GM23338 (cell line): ENCODE measurements at regions not wholly inside any gene's neighbourhood (a gene's known extent, or its start where the extent isn't known, plus 50 kb on each side); places are given as distances from the start of the nearest gene placed in this dataset.

ENCODE experiments used
- ATAC-seq: fragments of 200-7000 bp; cut with Tn5 transposase; 3 replicates; pipeline ENCODE4 v1.9.1; 2020
- DNase-seq: peaks from one replicate; pipeline ENCODE4 v3.0.0-alpha.2; 2015; ENCODE audit warnings: low spot score
- H2AFZ ChIP-seq: fragments of 200-600 bp; sonication (generic); 2 replicates; pipeline ENCODE4 v1.8.0; 2016; ENCODE audit warnings: antibody characterized with exemption, mild to moderate bottlenecking, moderate library complexity
- H3F3A ChIP-seq: fragments of 200-600 bp; sonication (generic); replicated peaks from 2 replicates; pipeline ENCODE4 v1.8.0; 2017; ENCODE audit warnings: antibody characterized with exemption, mixed run types, low read depth
- H3K27ac ChIP-seq: fragments of 200-600 bp; sonication (generic); 2 replicates; pipeline ENCODE4 v1.6.1; 2016; ENCODE audit warnings: low read depth
- H3K27me3 ChIP-seq: fragments of 200-600 bp; sonication (generic); 2 replicates; pipeline ENCODE4 v1.8.0; 2016; ENCODE audit warnings: mild to moderate bottlenecking, mixed run types, moderate library complexity; ENCODE audit not compliant: insufficient read depth
- H3K36me3 ChIP-seq: fragments of 200-600 bp; sonication (generic); 2 replicates; pipeline ENCODE4 v1.8.0; 2016; ENCODE audit warnings: mild to moderate bottlenecking; ENCODE audit not compliant: insufficient read depth
- H3K4me1 ChIP-seq: fragments of 200-600 bp; sonication (generic); 2 replicates; pipeline ENCODE4 v1.8.0; 2016; ENCODE audit warnings: mild to moderate bottlenecking, moderate library complexity; ENCODE audit not compliant: insufficient read depth
- H3K4me2 ChIP-seq: fragments of 200-600 bp; sonication (generic); 2 replicates; pipeline ENCODE4 v1.7.1; 2017; ENCODE audit warnings: mixed run types
- H3K4me3 ChIP-seq: fragments of 200-600 bp; sonication (generic); 2 replicates; pipeline ENCODE4 v1.6.1; 2016; ENCODE audit warnings: mixed run types
- H3K79me2 ChIP-seq: fragments of 200-600 bp; sonication (generic); replicated peaks from 2 replicates; pipeline ENCODE4 v1.8.0; 2017; ENCODE audit warnings: mild to moderate bottlenecking; ENCODE audit not compliant: insufficient read depth
- H3K9me2 ChIP-seq: fragments of 200-600 bp; sonication (generic); 2 replicates; pipeline ENCODE4 v1.8.0; 2017; ENCODE audit not compliant: insufficient read depth
- H4K20me1 ChIP-seq: fragments of 200-600 bp; sonication (generic); replicated peaks from 2 replicates; pipeline ENCODE4 v1.8.0; 2017; ENCODE audit warnings: mild to moderate bottlenecking; ENCODE audit not compliant: insufficient read depth
- H3K27ac Mint-ChIP-seq: 2 replicates; pipeline ENCODE4 v1.8.0; 2020; ENCODE audit warnings: inconsistent platforms, mild to moderate bottlenecking, moderate library complexity, mixed read lengths
- H3K27me3 Mint-ChIP-seq: 3 replicates; pipeline ENCODE4 v1.8.0; 2022; ENCODE audit warnings: low read depth, mild to moderate bottlenecking, moderate library complexity, mixed read lengths, inconsistent platforms; ENCODE audit not compliant: insufficient read depth, poor library complexity
- H3K36me3 Mint-ChIP-seq: 3 replicates; pipeline ENCODE4 v1.8.0; 2021; ENCODE audit warnings: low read depth, mild to moderate bottlenecking, inconsistent platforms, moderate library complexity, mixed read lengths
- H3K4me1 Mint-ChIP-seq: 3 replicates; pipeline ENCODE4 v1.8.0; 2020; ENCODE audit warnings: mild to moderate bottlenecking, inconsistent platforms, mixed read lengths
- H3K4me3 Mint-ChIP-seq: 3 replicates; pipeline ENCODE4 v1.8.0; 2021; ENCODE audit warnings: moderate library complexity, mild to moderate bottlenecking, inconsistent platforms, mixed read lengths
- H3K9me3 Mint-ChIP-seq: 3 replicates; pipeline ENCODE4 v1.8.0; 2020; ENCODE audit warnings: moderate library complexity, mild to moderate bottlenecking, inconsistent platforms, mixed read lengths
- STAT1 ChIP-seq: IDR thresholded peaks from one replicate; pipeline ENCODE4 v1.6.1; 2016; ENCODE audit warnings: antibody characterized with exemption; ENCODE audit not compliant: unreplicated experiment
- ZNF114 ChIP-seq: fragments of 250-450 bp; sonication (Bioruptor Pico); IDR thresholded peaks from 2 replicates; pipeline ENCODE4 v1.5.0; 2020; ENCODE audit warnings: mild to moderate bottlenecking, moderate library complexity
- ZNF331 ChIP-seq: fragments of 250-450 bp; sonication (Bioruptor Pico); IDR thresholded peaks from 2 replicates; pipeline ENCODE4 v1.5.0; 2020; ENCODE audit warnings: low read depth, mild to moderate bottlenecking, moderate library complexity
- TF ChIP-seq, protein P1 (sequence below): IDR thresholded peaks from 2 replicates; pipeline ENCODE4 v1.6.1; 2016; ENCODE audit warnings: antibody characterized with exemption
- TF ChIP-seq, protein P2 (sequence below): IDR thresholded peaks from one replicate; pipeline ENCODE4 v1.6.1; 2018; ENCODE audit warnings: antibody characterized with exemption; ENCODE audit not compliant: unreplicated experiment
- TF ChIP-seq, protein P3 (sequence below), 2 experiments: fragments of 200-600 bp in 1 of 2; sonication (generic) in 1 of 2; conservative IDR thresholded peaks; 2 replicates each; pipeline versions ENCODE4 v1.5.1 to v1.6.1; 2016 to 2017; ENCODE audit warnings: antibody characterized with exemption in 2 of 2, low read depth in 2 of 2, mild to moderate bottlenecking in 2 of 2, moderate library complexity in 1 of 2
- TF ChIP-seq, protein P4 (sequence below): fragments of 250-450 bp; sonication (Bioruptor Pico); IDR thresholded peaks from 2 replicates; pipeline ENCODE4 v1.5.0; 2020; ENCODE audit warnings: mild to moderate bottlenecking, moderate library complexity

DNA sequence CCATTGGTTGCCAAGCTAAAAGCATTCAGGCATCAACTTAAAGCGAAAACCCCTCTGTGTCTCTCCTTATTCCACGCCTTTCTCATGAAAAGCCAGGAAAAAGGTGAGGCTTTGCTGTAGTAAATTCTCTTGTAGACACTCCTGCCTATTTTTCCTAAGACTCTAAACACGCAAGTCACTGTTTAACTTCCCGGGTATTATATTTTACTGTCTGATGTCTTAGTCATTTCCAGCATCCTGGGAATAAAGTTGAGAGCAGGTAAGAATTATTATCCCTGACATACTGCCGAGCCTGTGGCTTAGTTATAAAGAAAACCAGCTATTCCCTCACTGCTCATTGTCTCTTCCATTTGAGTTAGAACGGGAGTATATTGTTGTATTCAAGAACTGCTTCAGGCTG is 112.4 kb upstream of the GATA6 start:
- H3K27ac Mint-ChIP-seq, result no peak overlapping the region
- H3K4me3 ChIP-seq, result no peak overlapping the region
- H3K79me2 ChIP-seq, result no peaks in the 10 kb centered on the region
- no peaks in the 10 kb centered on the region; the same call in 1 of the 2 replicates for H3K4me1 ChIP-seq
- DNase-seq, result no peak
- H3K36me3 ChIP-seq, result no peaks in the 10 kb centered on the region
- no peaks in the 10 kb centered on the region for H3F3A ChIP-seq
- H3K27me3 ChIP-seq, result no peaks in the 10 kb centered on the region
- H3K27ac ChIP-seq, result no peak overlapping the region
- H3K4me3 Mint-ChIP-seq, result no peak overlapping the region
- no peak overlapping the region for H2AFZ ChIP-seq
- no peak for ATAC-seq
- H4K20me1 ChIP-seq, result no peaks in the 10 kb centered on the region
- H3K27me3 Mint-ChIP-seq, result no peaks in the 10 kb centered on the region
- no peak overlapping the region for H3K4me2 ChIP-seq
- TF ChIP-seq ZNF331, result no peak
- no peak for TF ChIP-seq ZNF114 (CRISPR knock-in tag)
- TF ChIP-seq, protein P1, sequence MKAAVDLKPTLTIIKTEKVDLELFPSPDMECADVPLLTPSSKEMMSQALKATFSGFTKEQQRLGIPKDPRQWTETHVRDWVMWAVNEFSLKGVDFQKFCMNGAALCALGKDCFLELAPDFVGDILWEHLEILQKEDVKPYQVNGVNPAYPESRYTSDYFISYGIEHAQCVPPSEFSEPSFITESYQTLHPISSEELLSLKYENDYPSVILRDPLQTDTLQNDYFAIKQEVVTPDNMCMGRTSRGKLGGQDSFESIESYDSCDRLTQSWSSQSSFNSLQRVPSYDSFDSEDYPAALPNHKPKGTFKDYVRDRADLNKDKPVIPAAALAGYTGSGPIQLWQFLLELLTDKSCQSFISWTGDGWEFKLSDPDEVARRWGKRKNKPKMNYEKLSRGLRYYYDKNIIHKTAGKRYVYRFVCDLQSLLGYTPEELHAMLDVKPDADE, result no peak
- TF ChIP-seq, protein P2, sequence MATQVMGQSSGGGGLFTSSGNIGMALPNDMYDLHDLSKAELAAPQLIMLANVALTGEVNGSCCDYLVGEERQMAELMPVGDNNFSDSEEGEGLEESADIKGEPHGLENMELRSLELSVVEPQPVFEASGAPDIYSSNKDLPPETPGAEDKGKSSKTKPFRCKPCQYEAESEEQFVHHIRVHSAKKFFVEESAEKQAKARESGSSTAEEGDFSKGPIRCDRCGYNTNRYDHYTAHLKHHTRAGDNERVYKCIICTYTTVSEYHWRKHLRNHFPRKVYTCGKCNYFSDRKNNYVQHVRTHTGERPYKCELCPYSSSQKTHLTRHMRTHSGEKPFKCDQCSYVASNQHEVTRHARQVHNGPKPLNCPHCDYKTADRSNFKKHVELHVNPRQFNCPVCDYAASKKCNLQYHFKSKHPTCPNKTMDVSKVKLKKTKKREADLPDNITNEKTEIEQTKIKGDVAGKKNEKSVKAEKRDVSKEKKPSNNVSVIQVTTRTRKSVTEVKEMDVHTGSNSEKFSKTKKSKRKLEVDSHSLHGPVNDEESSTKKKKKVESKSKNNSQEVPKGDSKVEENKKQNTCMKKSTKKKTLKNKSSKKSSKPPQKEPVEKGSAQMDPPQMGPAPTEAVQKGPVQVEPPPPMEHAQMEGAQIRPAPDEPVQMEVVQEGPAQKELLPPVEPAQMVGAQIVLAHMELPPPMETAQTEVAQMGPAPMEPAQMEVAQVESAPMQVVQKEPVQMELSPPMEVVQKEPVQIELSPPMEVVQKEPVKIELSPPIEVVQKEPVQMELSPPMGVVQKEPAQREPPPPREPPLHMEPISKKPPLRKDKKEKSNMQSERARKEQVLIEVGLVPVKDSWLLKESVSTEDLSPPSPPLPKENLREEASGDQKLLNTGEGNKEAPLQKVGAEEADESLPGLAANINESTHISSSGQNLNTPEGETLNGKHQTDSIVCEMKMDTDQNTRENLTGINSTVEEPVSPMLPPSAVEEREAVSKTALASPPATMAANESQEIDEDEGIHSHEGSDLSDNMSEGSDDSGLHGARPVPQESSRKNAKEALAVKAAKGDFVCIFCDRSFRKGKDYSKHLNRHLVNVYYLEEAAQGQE, result no peak
- TF ChIP-seq, protein P3, sequence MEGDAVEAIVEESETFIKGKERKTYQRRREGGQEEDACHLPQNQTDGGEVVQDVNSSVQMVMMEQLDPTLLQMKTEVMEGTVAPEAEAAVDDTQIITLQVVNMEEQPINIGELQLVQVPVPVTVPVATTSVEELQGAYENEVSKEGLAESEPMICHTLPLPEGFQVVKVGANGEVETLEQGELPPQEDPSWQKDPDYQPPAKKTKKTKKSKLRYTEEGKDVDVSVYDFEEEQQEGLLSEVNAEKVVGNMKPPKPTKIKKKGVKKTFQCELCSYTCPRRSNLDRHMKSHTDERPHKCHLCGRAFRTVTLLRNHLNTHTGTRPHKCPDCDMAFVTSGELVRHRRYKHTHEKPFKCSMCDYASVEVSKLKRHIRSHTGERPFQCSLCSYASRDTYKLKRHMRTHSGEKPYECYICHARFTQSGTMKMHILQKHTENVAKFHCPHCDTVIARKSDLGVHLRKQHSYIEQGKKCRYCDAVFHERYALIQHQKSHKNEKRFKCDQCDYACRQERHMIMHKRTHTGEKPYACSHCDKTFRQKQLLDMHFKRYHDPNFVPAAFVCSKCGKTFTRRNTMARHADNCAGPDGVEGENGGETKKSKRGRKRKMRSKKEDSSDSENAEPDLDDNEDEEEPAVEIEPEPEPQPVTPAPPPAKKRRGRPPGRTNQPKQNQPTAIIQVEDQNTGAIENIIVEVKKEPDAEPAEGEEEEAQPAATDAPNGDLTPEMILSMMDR (conservative IDR thresholded peaks at IDR 0.05; ENCODE audit: low read depth in 2 of 2), result no peak
- TF ChIP-seq STAT1, result no peak
- TF ChIP-seq, protein P4, sequence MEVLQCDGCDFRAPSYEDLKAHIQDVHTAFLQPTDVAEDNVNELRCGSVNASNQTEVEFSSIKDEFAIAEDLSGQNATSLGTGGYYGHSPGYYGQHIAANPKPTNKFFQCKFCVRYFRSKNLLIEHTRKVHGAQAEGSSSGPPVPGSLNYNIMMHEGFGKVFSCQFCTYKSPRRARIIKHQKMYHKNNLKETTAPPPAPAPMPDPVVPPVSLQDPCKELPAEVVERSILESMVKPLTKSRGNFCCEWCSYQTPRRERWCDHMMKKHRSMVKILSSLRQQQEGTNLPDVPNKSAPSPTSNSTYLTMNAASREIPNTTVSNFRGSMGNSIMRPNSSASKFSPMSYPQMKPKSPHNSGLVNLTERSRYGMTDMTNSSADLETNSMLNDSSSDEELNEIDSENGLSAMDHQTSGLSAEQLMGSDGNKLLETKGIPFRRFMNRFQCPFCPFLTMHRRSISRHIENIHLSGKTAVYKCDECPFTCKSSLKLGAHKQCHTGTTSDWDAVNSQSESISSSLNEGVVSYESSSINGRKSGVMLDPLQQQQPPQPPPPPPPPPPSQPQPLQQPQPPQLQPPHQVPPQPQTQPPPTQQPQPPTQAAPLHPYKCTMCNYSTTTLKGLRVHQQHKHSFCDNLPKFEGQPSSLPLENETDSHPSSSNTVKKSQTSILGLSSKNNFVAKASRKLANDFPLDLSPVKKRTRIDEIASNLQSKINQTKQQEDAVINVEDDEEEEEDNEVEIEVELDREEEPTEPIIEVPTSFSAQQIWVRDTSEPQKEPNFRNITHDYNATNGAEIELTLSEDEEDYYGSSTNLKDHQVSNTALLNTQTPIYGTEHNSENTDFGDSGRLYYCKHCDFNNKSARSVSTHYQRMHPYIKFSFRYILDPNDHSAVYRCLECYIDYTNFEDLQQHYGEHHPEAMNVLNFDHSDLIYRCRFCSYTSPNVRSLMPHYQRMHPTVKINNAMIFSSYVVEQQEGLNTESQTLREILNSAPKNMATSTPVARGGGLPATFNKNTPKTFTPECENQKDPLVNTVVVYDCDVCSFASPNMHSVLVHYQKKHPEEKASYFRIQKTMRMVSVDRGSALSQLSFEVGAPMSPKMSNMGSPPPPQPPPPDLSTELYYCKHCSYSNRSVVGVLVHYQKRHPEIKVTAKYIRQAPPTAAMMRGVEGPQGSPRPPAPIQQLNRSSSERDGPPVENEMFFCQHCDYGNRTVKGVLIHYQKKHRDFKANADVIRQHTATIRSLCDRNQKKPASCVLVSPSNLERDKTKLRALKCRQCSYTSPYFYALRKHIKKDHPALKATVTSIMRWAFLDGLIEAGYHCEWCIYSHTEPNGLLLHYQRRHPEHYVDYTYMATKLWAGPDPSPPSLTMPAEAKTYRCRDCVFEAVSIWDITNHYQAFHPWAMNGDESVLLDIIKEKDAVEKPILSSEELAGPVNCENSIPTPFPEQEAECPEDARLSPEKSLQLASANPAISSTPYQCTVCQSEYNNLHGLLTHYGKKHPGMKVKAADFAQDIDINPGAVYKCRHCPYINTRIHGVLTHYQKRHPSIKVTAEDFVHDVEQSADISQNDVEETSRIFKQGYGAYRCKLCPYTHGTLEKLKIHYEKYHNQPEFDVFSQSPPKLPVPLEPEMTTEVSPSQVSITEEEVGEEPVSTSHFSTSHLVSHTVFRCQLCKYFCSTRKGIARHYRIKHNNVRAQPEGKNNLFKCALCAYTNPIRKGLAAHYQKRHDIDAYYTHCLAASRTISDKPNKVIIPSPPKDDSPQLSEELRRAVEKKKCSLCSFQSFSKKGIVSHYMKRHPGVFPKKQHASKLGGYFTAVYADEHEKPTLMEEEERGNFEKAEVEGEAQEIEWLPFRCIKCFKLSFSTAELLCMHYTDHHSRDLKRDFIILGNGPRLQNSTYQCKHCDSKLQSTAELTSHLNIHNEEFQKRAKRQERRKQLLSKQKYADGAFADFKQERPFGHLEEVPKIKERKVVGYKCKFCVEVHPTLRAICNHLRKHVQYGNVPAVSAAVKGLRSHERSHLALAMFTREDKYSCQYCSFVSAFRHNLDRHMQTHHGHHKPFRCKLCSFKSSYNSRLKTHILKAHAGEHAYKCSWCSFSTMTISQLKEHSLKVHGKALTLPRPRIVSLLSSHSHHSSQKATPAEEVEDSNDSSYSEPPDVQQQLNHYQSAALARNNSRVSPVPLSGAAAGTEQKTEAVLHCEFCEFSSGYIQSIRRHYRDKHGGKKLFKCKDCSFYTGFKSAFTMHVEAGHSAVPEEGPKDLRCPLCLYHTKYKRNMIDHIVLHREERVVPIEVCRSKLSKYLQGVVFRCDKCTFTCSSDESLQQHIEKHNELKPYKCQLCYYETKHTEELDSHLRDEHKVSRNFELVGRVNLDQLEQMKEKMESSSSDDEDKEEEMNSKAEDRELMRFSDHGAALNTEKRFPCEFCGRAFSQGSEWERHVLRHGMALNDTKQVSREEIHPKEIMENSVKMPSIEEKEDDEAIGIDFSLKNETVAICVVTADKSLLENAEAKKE (CRISPR knock-in tag), result no peak
- peaks cover 3% of the 10 kb centered on the region; the same call in 2 of the 3 replicates for H3K36me3 Mint-ChIP-seq
- H3K9me2 ChIP-seq, result no peaks in the 10 kb centered on the region; the same call in 1 of the 2 replicates
- H3K4me1 Mint-ChIP-seq, result no peaks in the 10 kb centered on the region
- no peaks in the 10 kb centered on the region; the same call in 2 of the 3 replicates for H3K9me3 Mint-ChIP-seq
